A549 (cell line): ENCODE measurements at regions not wholly inside any gene's neighbourhood (a gene's known extent, or its start where the extent isn't known, plus 50 kb on each side); places are given as distances from the start of the nearest gene placed in this dataset.

Experiments
- ATAC-seq, 2 experiments: fragments of 200-7000 bp in 1 of 2; fragments of >200 bp in 1 of 2; cut with Nextera tagmentation in 1 of 2; cut with Tn5 transposase in 1 of 2; 3 replicates each; pipeline versions ENCODE4 v1.8.0 to v1.9.1; 2018 to 2020; ENCODE audit warnings: mild to moderate bottlenecking in 1 of 2, moderate library complexity in 1 of 2
- CTCF ChIA-PET: fragments of 300-600 bp; sonication (Branson Sonifier 250); formaldehyde crosslinking; extraction: SDS; loops from one replicate; lab custom pipeline; 2021; ENCODE audit warnings: antibody characterized with exemption, inconsistent platforms; lab: Yijun Ruan, JAX
- POLR2A ChIA-PET: fragments of 350-600 bp; formaldehyde crosslinking; extraction: SDS; loops from one replicate; lab custom pipeline; 2021; ENCODE audit warnings: antibody characterized with exemption, inconsistent platforms; lab: Yijun Ruan, JAX
- DNase-seq, 2 experiments: peaks; one replicate each; pipeline versions ENCODE4 v3.0.0 to v3.0.0-alpha.2; 2011 to 2016; ENCODE audit warnings: low read depth in 1 of 2, low spot score in 1 of 2
- FAIRE-seq: peaks from 2 replicates; lab custom pipeline; 2011; peaks lifted over from hg19 to GRCh38; lab: Jason Lieb, UNC
- H3K27ac ChIP-seq, 2 experiments: fragments of >200 bp; sonication (Bioruptor Twin); formaldehyde crosslinking; 3 replicates each; pipeline ENCODE4 v1.5.1; 2016 to 2017
- H3K4me1 ChIP-seq: fragments of >200 bp; sonication (Bioruptor Twin); formaldehyde crosslinking; 3 replicates; pipeline ENCODE4 v1.6.1; 2016
- H3K4me2 ChIP-seq: fragments of >200 bp; sonication (Bioruptor Twin); formaldehyde crosslinking; 3 replicates; pipeline ENCODE4 v1.6.1; 2016
- H3K4me3 ChIP-seq: fragments of >200 bp; sonication (Bioruptor Twin); formaldehyde crosslinking; 3 replicates; pipeline ENCODE4 v1.5.1; 2016
- H3K9me3 ChIP-seq: fragments of >200 bp; sonication (Bioruptor Twin); formaldehyde crosslinking; 3 replicates; pipeline ENCODE4 v1.6.1; 2016
- ATOH8 ChIP-seq: fragments of 250-450 bp; sonication (Bioruptor Pico); IDR thresholded peaks from 2 replicates; pipeline ENCODE4 v1.5.0; 2020; ENCODE audit warnings: low read depth, mild to moderate bottlenecking, moderate library complexity
- CBX2 ChIP-seq: fragments of 200-600 bp; sonication (generic); IDR thresholded peaks from 2 replicates; pipeline ENCODE4 v1.6.1; 2016; ENCODE audit warnings: low read depth, mild to moderate bottlenecking, borderline replicate concordance
- CBX8 ChIP-seq: fragments of 200-600 bp; sonication (generic); IDR thresholded peaks from 2 replicates; pipeline ENCODE4 v1.6.1; 2016
- CHD2 ChIP-seq: fragments of 150-350 bp; IDR thresholded peaks from 2 replicates; pipeline ENCODE4 v1.6.1; 2014; ENCODE audit warnings: low read length; ENCODE audit not compliant: partially characterized antibody
- CHD4 ChIP-seq: fragments of 200-600 bp; sonication (generic); IDR thresholded peaks from 2 replicates; pipeline ENCODE4 v1.6.1; 2016; ENCODE audit warnings: antibody characterized with exemption, mild to moderate bottlenecking, borderline replicate concordance
- EHF ChIP-seq: fragments of 250-450 bp; sonication (Bioruptor Pico); IDR thresholded peaks from 2 replicates; pipeline ENCODE4 v1.5.0; 2020; ENCODE audit warnings: mild to moderate bottlenecking
- EHMT2 ChIP-seq: fragments of 200-600 bp; sonication (generic); IDR thresholded peaks from 2 replicates; pipeline ENCODE4 v1.6.1; 2016; ENCODE audit warnings: antibody characterized with exemption, low read depth, mild to moderate bottlenecking, moderate library complexity
- EP300 ChIP-seq, 2 experiments: fragments of >200 bp; sonication (Bioruptor Twin); formaldehyde crosslinking; IDR thresholded peaks; 2 replicates in 1 of 2; 3 replicates in 1 of 2; pipeline ENCODE4 v1.6.1; 2016 to 2017
- ESRRA ChIP-seq: fragments of 150-350 bp; IDR thresholded peaks from 2 replicates; pipeline ENCODE4 v1.6.1; 2014; ENCODE audit warnings: mild to moderate bottlenecking, low read length, borderline replicate concordance
- HEYL ChIP-seq: fragments of 250-450 bp; sonication (Bioruptor Pico); IDR thresholded peaks from 2 replicates; pipeline ENCODE4 v1.8.0; 2021; ENCODE audit warnings: mild to moderate bottlenecking, moderate library complexity
- HMGXB4 ChIP-seq: fragments of 250-450 bp; sonication (Bioruptor Pico); IDR thresholded peaks from 2 replicates; pipeline ENCODE4 v1.5.0; 2021; ENCODE audit warnings: mild to moderate bottlenecking, moderate library complexity, borderline replicate concordance
- HOXA7 ChIP-seq: fragments of 250-450 bp; sonication (Bioruptor Pico); IDR thresholded peaks from 2 replicates; pipeline ENCODE4 v1.5.0; 2020; ENCODE audit warnings: mild to moderate bottlenecking, moderate library complexity
- HOXB13 ChIP-seq: fragments of 250-450 bp; sonication (Bioruptor Pico); IDR thresholded peaks from 2 replicates; pipeline ENCODE4 v1.5.0; 2020; ENCODE audit warnings: low read depth, mild to moderate bottlenecking, moderate library complexity
- JUNB ChIP-seq: fragments of >200 bp; sonication (Bioruptor Twin); formaldehyde crosslinking; IDR thresholded peaks from 2 replicates; pipeline ENCODE4 v1.6.1; 2016
- KDM5A ChIP-seq: fragments of 200-600 bp; sonication (generic); IDR thresholded peaks from 2 replicates; pipeline ENCODE4 v1.6.1; 2016; ENCODE audit warnings: antibody characterized with exemption, mild to moderate bottlenecking
- MAX ChIP-seq: IDR thresholded peaks from 2 replicates; pipeline ENCODE4 v1.6.1; 2012
- MYC ChIP-seq: IDR thresholded peaks from 2 replicates; pipeline ENCODE4 v1.6.1; 2012; ENCODE audit warnings: mild to moderate bottlenecking, inconsistent platforms, low read length, improper control_type of control experiment, borderline replicate concordance
- NFE2L2 ChIP-seq: fragments of 150-350 bp; conservative IDR thresholded peaks from 2 replicates; pipeline ENCODE4 v1.6.1; 2014; ENCODE audit warnings: low read length
- NPAS2 ChIP-seq: fragments of 250-450 bp; sonication (Bioruptor Pico); IDR thresholded peaks from 2 replicates; pipeline ENCODE4 v1.8.0; 2022; ENCODE audit warnings: mild to moderate bottlenecking, moderate library complexity, borderline replicate concordance
- PHF8 ChIP-seq: fragments of 200-600 bp; sonication (generic); IDR thresholded peaks from 2 replicates; pipeline ENCODE4 v1.6.1; 2016; ENCODE audit warnings: low read depth, mild to moderate bottlenecking, antibody characterized with exemption, moderate library complexity, borderline replicate concordance
- POLR2A ChIP-seq: IDR thresholded peaks from 2 replicates; pipeline ENCODE4 v1.6.1; 2012; ENCODE audit warnings: mild to moderate bottlenecking, low read length
- RAD21 ChIP-seq, 2 experiments: fragments of >200 bp in 1 of 2; sonication (Bioruptor Twin) in 1 of 2; formaldehyde crosslinking in 1 of 2; IDR thresholded peaks in 1 of 2; conservative IDR thresholded peaks in 1 of 2; 2 replicates in 1 of 2; 3 replicates in 1 of 2; pipeline ENCODE4 v1.6.1; 2012 to 2018; ENCODE audit warnings: inconsistent platforms in 1 of 2
- REST ChIP-seq: fragments of 200-600 bp; sonication (generic); IDR thresholded peaks from 2 replicates; pipeline ENCODE4 v1.6.1; 2016; ENCODE audit warnings: antibody characterized with exemption, mild to moderate bottlenecking, moderate library complexity
- USF2 ChIP-seq: fragments of 450-650 bp; IDR thresholded peaks from 2 replicates; pipeline ENCODE4 v1.6.1; 2014; ENCODE audit warnings: antibody characterized with exemption
- ZC3H11A ChIP-seq: fragments of 450-650 bp; IDR thresholded peaks from 2 replicates; pipeline ENCODE4 v1.6.1; 2014; ENCODE audit warnings: antibody characterized with exemption, mild to moderate bottlenecking

- TF ChIP-seq CBX2, result no peak
- no peak for TF ChIP-seq ATOH8 (CRISPR knock-in tag)
- no peak for TF ChIP-seq HEYL
- TF ChIP-seq MAX, result no peak
- no peak for TF ChIP-seq HOXA7 (CRISPR knock-in tag)
- TF ChIP-seq ESRRA, result no peak
These were observed 153.1 kb downstream of the ALG10B start (continued) for GRCh38 chr12:38469715-38470114.

GRCh38 chr12:38477340-38478090 is 160.9 kb downstream of the ALG10B start:
- TF ChIP-seq KDM5A (no peak), CHD4 (no peak), JUNB (no peak), REST (no peak), EP300 (IDR thresholded peaks at IDR 0.05) (no peak), MYC (no peak), EHMT2 (no peak)
- no peaks in the 10 kb centered on the region for H3K4me1 ChIP-seq
- no peak overlapping the region for H3K4me2 ChIP-seq
- H3K27ac ChIP-seq, result no peak overlapping the region
- no peaks in the 10 kb centered on the region for H3K9me3 ChIP-seq
- ChIA-PET POLR2A (no interaction called here), CTCF (no interaction called here)
- H3K4me3 ChIP-seq, result no peak overlapping the region
- no peak for ATAC-seq
- FAIRE-seq, result no peak
- DNase-seq, result no peak

- Histone ChIP-seq H3K9me3 (no peaks in the 10 kb centered on the region), H3K27ac (no peak overlapping the region), H3K4me2 (no peak overlapping the region), H3K4me1 (no peaks in the 10 kb centered on the region), H3K4me3 (no peak overlapping the region)
- FAIRE-seq (no peak), ATAC-seq (no peak)
- POLR2A ChIA-PET, result no interaction called here
- TF ChIP-seq ZC3H11A, result no peak
- TF ChIP-seq PHF8, result no peak
- TF ChIP-seq ESRRA, result no peak
- TF ChIP-seq ATOH8 (CRISPR knock-in tag), result no peak
- TF ChIP-seq POLR2A, result no peak
- no peak for TF ChIP-seq NFE2L2
- no peak for TF ChIP-seq HMGXB4 (CRISPR knock-in tag)
- TF ChIP-seq HOXB13, result no peak
- TF ChIP-seq USF2, result no peak
- TF ChIP-seq EHF, result no peak
- TF ChIP-seq HOXA7 (CRISPR knock-in tag), result no peak
- TF ChIP-seq RAD21 (conservative IDR thresholded peaks at IDR 0.05 in 1 of 2, IDR thresholded peaks at IDR 0.05 in 1 of 2), result no peak
- no peak for TF ChIP-seq CBX8
- no peak for TF ChIP-seq CHD2
- no peak for TF ChIP-seq CBX2
- TF ChIP-seq NPAS2, result no peak
- TF ChIP-seq, all 56 proteins: peak for 0
- DNase-seq, result no peak
- CTCF ChIA-PET, result interaction anchor here (0.6 to 1.2 kb wide), 2 partner anchors 425 to 622 kb away, joined by 3 read pairs; no protein-coding TSS in a partner anchor
These were observed 164.0 kb downstream of the ALG10B start for GRCh38 chr12:38480594-38480993.
